Effector CD8-positive, alpha-beta T cell (primary cell): ENCODE measurements at regions not wholly inside any gene's neighbourhood (a gene's known extent, or its start where the extent isn't known, plus 50 kb on each side); places are given as distances from the start of the nearest gene placed in this dataset.

Source experiments
- DNase-seq: peaks from one replicate; lab custom pipeline; 2025; lab: John Stamatoyannopoulos, UW

- DNase-seq: no peak
Measured at GRCh38 chr2:7888876-7889275, 793.0 kb upstream of the ID2 start.

- no peak for DNase-seq
Measured at GRCh38 chr2:7891312-7891711, 790.5 kb upstream of the ID2 start.

- DNase-seq: no peak
Measured at GRCh38 chr2:7895289-7895688, 786.6 kb upstream of the ID2 start.

GRCh38 chr2:7896940-7897487 lies 784.8 kb upstream of the ID2 start:
- DNase-seq: no peak

GRCh38 chr2:7899241-7899640 lies 782.6 kb upstream of the ID2 start:
- DNase-seq: no peak

GRCh38 chr2:7899923-7900322 lies 781.9 kb upstream of the ID2 start:
- no peak for DNase-seq

- DNase-seq: no peak
Measured at GRCh38 chr2:7900593-7900992, 781.3 kb upstream of the ID2 start.

GRCh38 chr2:7902251-7902765 lies 779.5 kb upstream of the ID2 start:
- DNase-seq: no peak

- no peak for DNase-seq
Measured at GRCh38 chr2:7904319-7904718, 777.5 kb upstream of the ID2 start.

GRCh38 chr2:7905756-7906155 lies 776.1 kb upstream of the ID2 start:
- no peak for DNase-seq

GRCh38 chr2:7906431-7906830 lies 775.4 kb upstream of the ID2 start:
- no peak for DNase-seq

- no peak for DNase-seq
Measured at GRCh38 chr2:7907041-7907440, 774.8 kb upstream of the ID2 start.

- DNase-seq: no peak
Measured at GRCh38 chr2:7910752-7911151, 771.1 kb upstream of the ID2 start.

GRCh38 chr2:7911196-7911595 lies 770.7 kb upstream of the ID2 start:
- DNase-seq: no peak

GRCh38 chr2:7913974-7914373 lies 767.9 kb upstream of the ID2 start:
- no peak for DNase-seq

- DNase-seq: no peak
Measured at GRCh38 chr2:7915302-7916091, 766.4 kb upstream of the ID2 start.

- DNase-seq: no peak
Measured at GRCh38 chr2:7916670-7917069, 765.2 kb upstream of the ID2 start.

- DNase-seq: no peak
Measured at GRCh38 chr2:7919510-7919909, 762.3 kb upstream of the ID2 start.

- no peak for DNase-seq
Measured at GRCh38 chr2:7924023-7924762, 757.7 kb upstream of the ID2 start.

- DNase-seq: no peak
Measured at GRCh38 chr2:7925506-7925905, 756.4 kb upstream of the ID2 start.

- DNase-seq: no peak
Measured at GRCh38 chr2:7927691-7928090, 754.2 kb upstream of the ID2 start.

GRCh38 chr2:7929281-7929680 lies 752.6 kb upstream of the ID2 start:
- DNase-seq: no peak
